A673 (cell line): ENCODE measurements at regions not wholly inside any gene's neighbourhood (a gene's known extent, or its start where the extent isn't known, plus 50 kb on each side); places are given as distances from the start of the nearest gene placed in this dataset.

Experiments used
- EZH2 ChIP-seq: fragments of 200-600 bp; sonication (generic); IDR thresholded peaks from 2 replicates; pipeline ENCODE4 v1.6.1; 2017; ENCODE audit warnings: borderline replicate concordance, low read depth, mild to moderate bottlenecking, mixed read lengths, antibody characterized with exemption, low read length; ENCODE audit not compliant: poor library complexity, severe bottlenecking
- TF ChIP-seq, protein P1 (sequence below): fragments of 300-800, 200-600 bp; sonication (generic); conservative IDR thresholded peaks from 2 replicates; pipeline ENCODE4 v1.5.1; 2017; ENCODE audit warnings: low read depth, mild to moderate bottlenecking, antibody characterized with exemption, low read length, moderate library complexity, mixed read lengths

- TF ChIP-seq, protein P1, sequence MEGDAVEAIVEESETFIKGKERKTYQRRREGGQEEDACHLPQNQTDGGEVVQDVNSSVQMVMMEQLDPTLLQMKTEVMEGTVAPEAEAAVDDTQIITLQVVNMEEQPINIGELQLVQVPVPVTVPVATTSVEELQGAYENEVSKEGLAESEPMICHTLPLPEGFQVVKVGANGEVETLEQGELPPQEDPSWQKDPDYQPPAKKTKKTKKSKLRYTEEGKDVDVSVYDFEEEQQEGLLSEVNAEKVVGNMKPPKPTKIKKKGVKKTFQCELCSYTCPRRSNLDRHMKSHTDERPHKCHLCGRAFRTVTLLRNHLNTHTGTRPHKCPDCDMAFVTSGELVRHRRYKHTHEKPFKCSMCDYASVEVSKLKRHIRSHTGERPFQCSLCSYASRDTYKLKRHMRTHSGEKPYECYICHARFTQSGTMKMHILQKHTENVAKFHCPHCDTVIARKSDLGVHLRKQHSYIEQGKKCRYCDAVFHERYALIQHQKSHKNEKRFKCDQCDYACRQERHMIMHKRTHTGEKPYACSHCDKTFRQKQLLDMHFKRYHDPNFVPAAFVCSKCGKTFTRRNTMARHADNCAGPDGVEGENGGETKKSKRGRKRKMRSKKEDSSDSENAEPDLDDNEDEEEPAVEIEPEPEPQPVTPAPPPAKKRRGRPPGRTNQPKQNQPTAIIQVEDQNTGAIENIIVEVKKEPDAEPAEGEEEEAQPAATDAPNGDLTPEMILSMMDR: no peak
- TF ChIP-seq EZH2: no peak
Observed at GRCh38 chr6:1230689-1231605, 81.0 kb upstream of the FOXQ1 start.
